SH-SY5Y (cell line): ENCODE measurements at regions not wholly inside any gene's neighbourhood (a gene's known extent, or its start where the extent isn't known, plus 50 kb on each side); places are given as distances from the start of the nearest gene placed in this dataset.

ENCODE experiments used
- GATA2 ChIP-seq: IDR thresholded peaks from 2 replicates; pipeline ENCODE4 v1.6.1; 2011; ENCODE audit warnings: mild to moderate bottlenecking, low read depth, low read length
- GATA3 ChIP-seq: IDR thresholded peaks from 2 replicates; pipeline ENCODE4 v1.6.1; 2011; ENCODE audit warnings: low read depth, mild to moderate bottlenecking, low read length, moderate library complexity

GRCh38 chr6:139584599-139584998, 210.2 kb upstream of the CITED2 start:
- TF ChIP-seq GATA2 (no peak), GATA3 (no peak)

DNA sequence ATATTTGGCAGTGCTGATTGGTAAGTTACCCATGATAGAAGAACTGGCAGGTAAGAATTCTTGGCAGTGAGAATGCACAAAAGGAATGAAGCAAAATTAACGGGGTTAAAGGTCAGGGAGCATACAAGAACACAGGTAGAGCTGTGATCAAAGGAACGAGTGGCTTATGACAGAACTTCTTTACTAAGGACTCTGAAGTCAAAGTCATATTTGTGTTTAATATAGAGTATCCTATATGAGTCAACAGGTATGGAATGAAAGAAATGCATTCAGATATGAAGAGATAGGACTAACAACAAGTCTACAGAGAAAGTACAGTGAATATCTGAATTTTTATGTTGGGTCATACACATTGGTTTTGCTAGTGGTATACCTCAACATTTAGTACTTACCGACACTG, 209.0 kb upstream of the CITED2 start:
- TF ChIP-seq GATA3 (no peak), GATA2 (no peak)

DNA sequence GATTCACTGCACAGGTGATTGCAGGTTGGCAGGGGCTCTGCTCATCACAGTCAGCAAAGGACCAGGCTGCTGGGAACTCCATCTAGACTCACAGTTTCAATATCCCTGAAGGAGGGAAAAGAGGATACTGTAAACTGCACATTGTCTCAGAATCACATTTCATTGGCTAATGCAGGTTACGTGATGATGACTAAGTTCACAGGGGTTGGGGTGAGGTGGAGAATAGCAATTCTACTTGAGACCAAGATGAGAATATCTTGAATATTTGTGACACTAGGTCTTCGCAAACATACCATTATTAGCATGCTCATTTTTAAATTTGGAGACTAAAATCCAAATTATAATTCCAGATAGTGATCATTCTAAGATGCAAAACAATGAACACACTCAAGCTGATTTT, 208.5 kb upstream of the CITED2 start:
- TF ChIP-seq GATA3 (no peak), GATA2 (no peak)

- TF ChIP-seq GATA3 (no peak), GATA2 (no peak)
Measured at GRCh38 chr6:139581485-139581865, 207.0 kb upstream of the CITED2 start.

DNA sequence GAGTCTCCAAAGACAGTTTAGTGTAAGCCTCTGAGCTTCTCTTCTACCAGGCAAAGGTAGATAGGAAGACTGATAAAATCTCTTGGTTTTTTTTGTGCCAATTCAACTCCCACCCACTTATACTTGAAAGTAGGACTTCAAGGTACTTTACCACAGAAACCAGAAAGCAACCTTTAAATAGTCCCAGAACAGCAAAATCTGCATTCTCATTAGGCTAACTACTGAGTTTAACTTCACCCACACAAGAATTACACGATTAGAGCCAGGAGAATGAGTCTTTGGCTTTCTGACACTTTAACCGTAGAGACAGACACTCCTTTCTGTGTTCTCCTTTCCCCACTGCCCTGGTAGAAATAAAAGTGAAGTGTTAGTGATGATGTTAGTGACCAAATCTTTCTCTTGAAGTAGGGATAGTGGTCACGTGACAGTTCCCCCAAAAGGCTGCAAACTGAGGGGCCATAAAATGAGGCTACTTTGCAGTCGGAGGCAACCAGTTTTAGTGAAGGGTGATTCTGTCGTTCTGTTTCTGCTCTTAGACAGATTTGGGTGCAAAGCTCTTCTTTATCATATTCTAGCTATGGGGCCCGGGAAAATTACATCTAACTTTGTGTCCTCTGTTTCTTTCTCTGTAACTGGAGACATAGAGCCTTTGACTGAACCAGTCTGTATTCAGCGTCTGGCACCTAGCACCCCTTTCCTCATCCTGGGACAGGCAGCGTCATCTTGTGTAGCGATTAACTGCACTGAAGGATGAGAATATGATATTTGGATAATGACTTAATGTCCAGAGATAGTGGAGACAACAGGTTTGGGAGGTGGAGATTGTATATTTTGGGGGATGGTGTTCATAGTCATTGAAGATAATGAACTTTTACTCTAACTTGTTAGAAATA, 206.4 kb upstream of the CITED2 start:
- TF ChIP-seq GATA2: no peak
- no peak for TF ChIP-seq GATA3

DNA sequence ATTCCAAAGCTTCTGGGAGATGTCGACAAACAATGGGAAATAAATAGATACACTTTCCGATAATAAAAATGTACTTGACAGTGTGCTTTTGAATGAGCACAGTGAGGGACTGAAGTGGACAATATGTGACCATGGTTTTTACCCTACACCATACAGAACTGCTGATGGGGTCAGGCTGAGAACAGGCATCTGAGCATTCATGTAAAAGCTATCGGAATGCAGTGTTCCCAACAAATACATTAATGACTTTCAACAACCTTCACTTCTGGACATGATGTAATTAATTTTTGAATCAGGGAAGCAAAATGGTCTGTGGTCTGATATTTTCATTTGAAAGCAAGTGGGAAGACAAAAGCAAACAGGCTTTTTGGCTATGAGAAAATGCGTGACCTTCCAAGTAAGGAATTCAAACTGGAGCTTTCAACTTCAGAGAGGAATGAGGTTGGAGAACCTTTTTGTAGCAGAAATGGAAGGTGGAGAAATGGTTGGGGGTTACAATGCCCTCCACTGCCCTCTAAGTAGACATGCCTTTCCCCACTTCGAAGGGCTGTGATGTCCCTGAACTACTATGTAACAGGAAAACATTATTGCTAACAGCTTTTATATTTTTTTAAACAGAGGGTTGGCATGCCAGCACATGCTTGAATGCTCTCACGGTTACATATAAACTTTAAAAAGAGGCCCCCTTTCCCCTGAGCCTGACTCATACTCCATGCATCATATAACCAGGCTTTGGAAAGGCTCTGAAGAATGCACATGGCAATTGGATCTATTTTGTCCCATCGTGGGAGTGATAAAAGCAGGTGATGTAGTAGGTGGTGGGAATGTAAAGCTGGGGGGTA, 203.5 kb upstream of the CITED2 start:
- TF ChIP-seq GATA3 (no peak), GATA2 (no peak)

DNA sequence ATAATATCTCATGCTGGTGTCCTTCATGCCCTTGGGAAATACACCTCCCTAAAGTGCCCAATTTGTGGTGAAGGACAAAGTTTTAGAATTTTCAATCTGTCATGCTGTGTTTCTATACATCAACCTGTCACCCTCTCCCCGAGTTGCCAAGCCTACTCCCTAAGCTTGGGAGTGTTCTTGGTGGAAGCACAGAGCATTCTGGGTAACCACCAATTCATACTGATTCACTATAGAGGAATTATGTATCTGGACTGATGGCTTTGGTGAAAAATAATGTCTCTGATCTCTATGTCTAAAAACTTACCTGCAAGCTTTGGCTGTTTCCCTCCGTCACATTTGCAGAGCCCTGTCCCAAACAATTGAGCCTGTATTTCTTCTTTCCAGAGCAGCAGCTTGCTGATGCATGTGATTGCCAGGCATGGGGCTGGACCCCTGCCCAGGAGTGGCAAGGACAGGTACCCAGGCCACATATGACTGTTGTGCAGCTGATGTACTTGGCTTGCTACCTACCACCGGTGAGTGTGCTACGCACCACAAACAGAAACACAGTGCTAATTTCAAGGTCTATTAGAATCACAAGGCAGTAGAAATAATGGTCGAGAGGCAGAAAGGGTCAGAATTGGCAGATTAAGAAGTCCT, 202.8 kb upstream of the CITED2 start:
- TF ChIP-seq GATA2 (no peak), GATA3 (no peak)

GRCh38 chr6:139572001-139572400, 197.6 kb upstream of the CITED2 start:
- TF ChIP-seq GATA3: no peak
- TF ChIP-seq GATA2: no peak

DNA sequence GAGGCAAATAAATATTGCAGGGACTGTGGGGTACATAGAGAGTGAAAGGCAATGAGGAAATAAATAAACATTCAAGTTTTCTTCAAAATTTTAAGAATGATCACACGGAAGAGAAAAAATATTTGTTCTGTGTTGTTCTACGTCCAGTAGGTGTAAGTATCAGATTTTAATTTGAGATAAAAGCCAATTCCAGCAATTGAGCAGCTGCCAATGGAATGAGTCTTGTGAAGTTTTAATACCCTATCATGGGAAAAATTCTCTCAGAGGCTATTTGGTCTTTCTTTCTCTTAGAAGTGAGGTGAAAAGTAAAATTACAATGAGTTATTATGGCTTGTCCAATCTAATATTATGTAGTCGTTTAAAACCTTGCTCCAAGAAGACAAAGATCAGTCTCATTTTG, 195.7 kb upstream of the CITED2 start:
- no peak for TF ChIP-seq GATA3
- no peak for TF ChIP-seq GATA2

- TF ChIP-seq GATA2: no peak
- TF ChIP-seq GATA3: no peak
Measured at GRCh38 chr6:139569566-139569965, 195.1 kb upstream of the CITED2 start.

GRCh38 chr6:139568956-139569538, 194.6 kb upstream of the CITED2 start:
- TF ChIP-seq GATA2 (no peak), GATA3 (no peak)

- TF ChIP-seq GATA3: no peak
- no peak for TF ChIP-seq GATA2
Measured at GRCh38 chr6:139568151-139568955, 193.9 kb upstream of the CITED2 start.

DNA sequence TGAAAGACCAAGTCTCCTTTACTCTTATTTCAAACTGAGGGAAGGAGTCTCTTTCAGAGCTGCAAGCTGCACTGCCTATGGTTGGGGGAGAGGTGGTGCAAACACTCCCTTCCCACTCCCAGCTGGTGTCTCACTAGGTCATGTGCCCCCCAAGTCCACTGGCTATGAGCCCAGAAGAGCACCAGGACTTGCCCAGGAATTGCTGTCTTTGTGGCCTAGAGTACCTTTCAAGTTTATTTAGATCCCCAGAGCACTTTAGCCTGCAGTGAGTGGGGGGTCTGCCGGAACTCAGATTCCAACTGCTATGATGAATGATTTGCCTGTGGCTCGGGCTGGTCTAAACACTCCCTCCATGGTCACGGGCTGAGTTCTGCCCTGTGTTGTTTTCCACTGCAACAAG, 192.6 kb upstream of the CITED2 start:
- no peak for TF ChIP-seq GATA2
- TF ChIP-seq GATA3: no peak

- TF ChIP-seq GATA2 (no peak), GATA3 (no peak)
Measured at GRCh38 chr6:139565591-139565990, 191.1 kb upstream of the CITED2 start.
